Left colon (tissue), 2 donors: ENCODE measurements at regions not wholly inside any gene's neighbourhood (a gene's known extent, or its start where the extent isn't known, plus 50 kb on each side); places are given as distances from the start of the nearest gene placed in this dataset.
A peak's percentile ranks its signal among the peaks of the same experiment; 100 is the strongest.
"Not testable (repeated sequence)": the region's sequence is repeated elsewhere in the genome, so short reads cannot be mapped to it uniquely, and the experiment has no call there.

Source experiments
- ATAC-seq: fragments of 200-7000 bp; cut with Tn5 transposase; one replicate; pipeline ENCODE4 v1.9.1; 2020; ENCODE audit warnings: mild to moderate bottlenecking, moderate library complexity
- DNase-seq, 2 donors: peaks; one replicate each; pipeline ENCODE4 v3.0.0-alpha.2; 2020
- intact Hi-C, 2 donors: fragments of 100-400 bp; cut with DNase I in 1 of 2; cut with micrococcal nuclease in 1 of 2; formaldehyde crosslinking; loops; one replicate each; pipeline versions ENCODE4 v1.11.2 to v1.14.0; 2022; cut with DNase I, micrococcal nuclease
- donor health status: DM: no; HTN: no; CAD: no.
- donor health status: DM: yes; HTN: yes; CAD: no.

GRCh38 chr5:167356374-167356773 is 935.1 kb upstream of the WWC1 start:
- ATAC-seq (no peak), DNase-seq (no peak)
- intact Hi-C loops: no loop called here

- ATAC-seq (no peak), DNase-seq (no peak)
- intact Hi-C loops: no loop called here
Observed at GRCh38 chr5:167358868-167359492, 932.5 kb upstream of the WWC1 start.

GRCh38 chr5:167361795-167362194 is 929.6 kb upstream of the WWC1 start:
- ATAC-seq: no peak
- no peak for DNase-seq
- intact Hi-C loops: no loop called here

GRCh38 chr5:167363065-167363464 is 928.4 kb upstream of the WWC1 start:
- DNase-seq: no peak
- no peak for ATAC-seq
- intact Hi-C loops: no loop called here

GRCh38 chr5:167375125-167375524 is 916.3 kb upstream of the WWC1 start:
- DNase-seq (no peak), ATAC-seq (no peak)
- intact Hi-C loops: loop anchor here in 1 of 2 donors (10.0 kb wide), 1 partner anchor 600 kb away; no protein-coding TSS in a partner anchor

GRCh38 chr5:167378894-167379723 is 912.3 kb upstream of the WWC1 start:
- peak; percentile 29 to 36 for DNase-seq
- intact Hi-C loops: loop anchor here in 1 of 2 donors (10.0 kb wide), 1 partner anchor 596 kb away; no protein-coding TSS in a partner anchor
- peak; percentile 85 for ATAC-seq

- DNase-seq (no peak), ATAC-seq (peak; percentile 66)
- intact Hi-C loops: no loop called here
Observed at GRCh38 chr5:167381457-167381856, 910.0 kb upstream of the WWC1 start.

- DNase-seq: no peak
- intact Hi-C loops: no loop called here
- no peak for ATAC-seq
Observed at GRCh38 chr5:167389537-167389936, 901.9 kb upstream of the WWC1 start.

GRCh38 chr5:167391286-167391685 is 900.2 kb upstream of the WWC1 start:
- DNase-seq, intact Hi-C loops, ATAC-seq: not testable (repeated sequence)

- ATAC-seq (no peak), DNase-seq (no peak)
- intact Hi-C loops: no loop called here
Observed at GRCh38 chr5:167392240-167392639, 899.2 kb upstream of the WWC1 start.

GRCh38 chr5:167393358-167393757 is 898.1 kb upstream of the WWC1 start:
- intact Hi-C loops: no loop called here
- ATAC-seq (peak; percentile 81), DNase-seq (no peak)

GRCh38 chr5:167402671-167403070 is 888.8 kb upstream of the WWC1 start:
- intact Hi-C loops: no loop called here
- DNase-seq (no peak), ATAC-seq (no peak)

GRCh38 chr5:167406513-167406912 is 884.9 kb upstream of the WWC1 start:
- ATAC-seq: no peak
- intact Hi-C loops: no loop called here
- no peak for DNase-seq

- DNase-seq (no peak), ATAC-seq (no peak)
- intact Hi-C loops: no loop called here
Observed at GRCh38 chr5:167412556-167412955, 878.9 kb upstream of the WWC1 start.

GRCh38 chr5:167413506-167413905 is 877.9 kb upstream of the WWC1 start:
- intact Hi-C loops: no loop called here
- ATAC-seq (peak; percentile 100), DNase-seq (no peak)

- ATAC-seq (no peak), DNase-seq (no peak)
- intact Hi-C loops: no loop called here
Observed at GRCh38 chr5:167414611-167415010, 876.8 kb upstream of the WWC1 start.

- intact Hi-C loops: no loop called here
- peak; percentile 25 for ATAC-seq
- DNase-seq: no peak
Observed at GRCh38 chr5:167415779-167416746, 875.4 kb upstream of the WWC1 start.

- DNase-seq: no peak
- intact Hi-C loops: no loop called here
- no peak for ATAC-seq
Observed at GRCh38 chr5:167417662-167418061, 873.8 kb upstream of the WWC1 start.

- ATAC-seq (no peak), DNase-seq (no peak)
- intact Hi-C loops: no loop called here
Observed at GRCh38 chr5:167425161-167425560, 866.3 kb upstream of the WWC1 start.
